Psoas muscle (tissue), 7 donors: ENCODE measurements at regions not wholly inside any gene's neighbourhood (a gene's known extent, or its start where the extent isn't known, plus 50 kb on each side); places are given as distances from the start of the nearest gene placed in this dataset.

Experiments used
- ATAC-seq, 4 donors: fragments of 200-7000 bp; cut with Tn5 transposase; one replicate each; pipeline ENCODE4 v1.9.1; 2020; ENCODE audit warnings: moderate library complexity in 3 of 4, mild to moderate bottlenecking in 2 of 4
- DNase-seq, 2 donors: peaks; one replicate each; pipeline ENCODE4 v3.0.0-alpha.2; 2020
- H3K27ac ChIP-seq: fragments of 200-600 bp; one replicate; pipeline ENCODE4 v1.8.0; 2022
- H3K27me3 ChIP-seq, 3 donors: fragments of 200-600 bp in 1 of 3; one replicate each; pipeline versions ENCODE4 v1.6.1 to v1.8.0; 2013 to 2022; ENCODE audit warnings: low read length in 2 of 3, mild to moderate bottlenecking in 2 of 3, moderate library complexity in 1 of 3; ENCODE audit not compliant: insufficient read depth in 3 of 3
- H3K36me3 ChIP-seq, 2 donors: fragments of 200-600 bp in 1 of 2; one replicate each; pipeline versions ENCODE4 v1.6.1 to v1.8.0; 2013 to 2022; ENCODE audit warnings: low read depth in 1 of 2, mild to moderate bottlenecking in 1 of 2, moderate library complexity in 1 of 2; ENCODE audit not compliant: insufficient read depth in 1 of 2
- H3K4me1 ChIP-seq: fragments of 200-600 bp; one replicate; pipeline ENCODE4 v1.8.0; 2022
- H3K4me3 ChIP-seq: fragments of 200-600 bp; one replicate; pipeline ENCODE4 v1.8.0; 2022; ENCODE audit warnings: mild to moderate bottlenecking
- H3K9me3 ChIP-seq: fragments of 200-600 bp; one replicate; pipeline ENCODE4 v1.8.0; 2022
- CTCF ChIP-seq: fragments of 200-600 bp; IDR thresholded peaks from one replicate; pipeline ENCODE4 v1.8.0; 2022; ENCODE audit warnings: antibody characterized with exemption
- WGBS, 3 donors: extraction: QIAGEN DNeasy Blood & Tissue Kit; methylation state at CpG; one replicate each; pipeline versions ENCODE4 v1.1.6 to v1.1.7; 2013; 5-methylcytosine and 5-hydroxymethylcytosine counted together
- intact Hi-C, 2 donors: fragments of 100-400 bp; cut with DNase I; formaldehyde crosslinking; loops; one replicate each; pipeline versions ENCODE4 v1.11.0 to v1.14.2; 2022
- donor health status: healthy with polysubstance abuse.
- donor health status: DM: no; HTN: no; CAD: no; lungs with moderate emphysema.
- donor health status: Bipolar disorder and iron deficiency.
- donor health status: healthy.
- donor health status: DM: yes; HTN: yes; CAD: no.
- donor health status: DM: no; HTN: no; CAD: no.
- donor health status: DM: yes; HTN: yes; CAD: no.

- ATAC-seq (no peak), DNase-seq (no peak)
- no peaks in the 10 kb centered on the region for H3K9me3 ChIP-seq
- 35 to 39% (median 37%) methylated on average over 1 of the region's 1 CpG for WGBS, 3 donors
- no peak for TF ChIP-seq CTCF
- H3K4me1 ChIP-seq: no peaks in the 10 kb centered on the region
- no peak overlapping the region for H3K4me3 ChIP-seq
- H3K27ac ChIP-seq: no peak overlapping the region
- H3K36me3 ChIP-seq: no peaks in the 10 kb centered on the region
- intact Hi-C loops: no loop called here
- no peaks in the 10 kb centered on the region for H3K27me3 ChIP-seq
Observed at GRCh38 chr10:120765226-120765803, 85.8 kb upstream of the WDR11 start.

- DNase-seq: no peak
- H3K27ac ChIP-seq: no peak overlapping the region
- H3K9me3 ChIP-seq: no peaks in the 10 kb centered on the region
- no peak for TF ChIP-seq CTCF
- no peak for ATAC-seq
- H3K4me3 ChIP-seq: no peak overlapping the region
- no peaks in the 10 kb centered on the region for H3K4me1 ChIP-seq
- H3K36me3 ChIP-seq: no peaks in the 10 kb centered on the region
- intact Hi-C loops: no loop called here
- H3K27me3 ChIP-seq: no peaks in the 10 kb centered on the region
- WGBS, 3 donors: 33 to 43% (median 35%) methylated on average over 3 of the region's 3 CpGs
Observed at GRCh38 chr10:120768227-120768626, 82.9 kb upstream of the WDR11 start.

DNA sequence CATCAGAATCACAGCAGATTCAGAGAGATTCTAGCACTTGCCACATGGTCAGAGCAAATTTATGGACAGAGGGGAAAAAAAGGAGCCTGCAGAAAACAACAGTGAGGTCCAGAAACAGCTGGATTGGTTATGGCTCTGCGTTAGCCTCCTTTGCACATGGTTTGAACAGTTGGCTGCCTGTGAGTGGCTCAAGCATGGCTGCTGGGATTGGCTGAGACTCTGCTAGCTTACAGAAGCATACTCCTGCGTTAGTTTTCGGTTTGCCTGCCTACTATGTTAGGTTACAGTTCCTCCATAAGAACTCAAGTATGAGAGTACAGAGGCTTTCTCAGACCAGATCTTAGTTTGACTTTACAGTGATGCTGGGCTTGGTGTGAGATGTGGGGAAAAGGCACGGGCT, 80.7 kb upstream of the WDR11 start:
- H3K9me3 ChIP-seq: no peaks in the 10 kb centered on the region
- 19 to 24% (median 22%) methylated on average over 4 of the region's 4 CpGs for WGBS, 3 donors
- no peak overlapping the region for H3K4me3 ChIP-seq
- TF ChIP-seq CTCF: no peak
- H3K27me3 ChIP-seq: no peaks in the 10 kb centered on the region
- no peaks in the 10 kb centered on the region for H3K36me3 ChIP-seq
- H3K27ac ChIP-seq: no peak overlapping the region
- intact Hi-C loops: no loop called here
- ATAC-seq (no peak), DNase-seq (no peak)
- H3K4me1 ChIP-seq: no peaks in the 10 kb centered on the region

DNA sequence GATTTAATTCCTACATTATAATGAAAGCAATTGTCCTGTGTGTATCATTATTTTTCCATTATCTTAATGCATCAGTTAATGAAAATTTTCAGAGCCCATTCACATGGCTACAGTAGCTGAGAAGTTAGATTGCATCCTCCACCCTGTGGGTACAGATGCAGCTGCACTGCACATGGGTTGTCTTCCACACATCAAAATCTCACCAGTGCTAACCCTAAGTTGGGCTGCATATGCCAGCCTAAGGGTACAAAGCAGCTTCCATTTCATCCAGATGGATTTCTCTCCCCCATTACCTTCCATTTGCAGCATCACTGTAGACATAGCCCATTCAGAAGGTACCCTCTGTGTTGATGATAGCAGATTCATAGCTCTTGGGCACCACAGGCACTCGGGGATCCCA, 74.7 kb upstream of the WDR11 start:
- H3K4me1 ChIP-seq: no peaks in the 10 kb centered on the region
- no peak overlapping the region for H3K4me3 ChIP-seq
- ATAC-seq (no peak), DNase-seq (no peak)
- no peaks in the 10 kb centered on the region for H3K27me3 ChIP-seq
- no peaks in the 10 kb centered on the region for H3K9me3 ChIP-seq
- no peak for TF ChIP-seq CTCF
- H3K36me3 ChIP-seq: no peaks in the 10 kb centered on the region
- H3K27ac ChIP-seq: no peak overlapping the region
- WGBS, 3 donors: 80 to 81% (median 81%) methylated on average over 1 of the region's 1 CpG
- intact Hi-C loops: no loop called here

GRCh38 chr10:120782336-120782735, 68.8 kb upstream of the WDR11 start:
- ATAC-seq (no peak), DNase-seq (no peak)
- Histone ChIP-seq H3K36me3 (no peaks in the 10 kb centered on the region), H3K9me3 (no peaks in the 10 kb centered on the region), H3K27ac (no peak overlapping the region), H3K4me1 (no peaks in the 10 kb centered on the region), H3K4me3 (no peak overlapping the region), H3K27me3 (no peaks in the 10 kb centered on the region)
- 74 to 82% (median 75%) methylated on average over 3 of the region's 3 CpGs for WGBS, 3 donors
- intact Hi-C loops: no loop called here
- TF ChIP-seq CTCF: no peak
